GM21390 (cell line): ENCODE measurements at regions not wholly inside any gene's neighbourhood (a gene's known extent, or its start where the extent isn't known, plus 50 kb on each side); places are given as distances from the start of the nearest gene placed in this dataset.

Experiments
- ATAC-seq: cut with Tn5 transposase; IDR thresholded peaks from one replicate; pipeline ENCODE4 v1.9.1; 2021; ENCODE audit not compliant: unreplicated experiment

- no peak for ATAC-seq
Measured at GRCh38 chr4:22336822-22337221, 179.0 kb downstream of the ADGRA3 start.

GRCh38 chr4:22334155-22334554, 181.7 kb downstream of the ADGRA3 start:
- no peak for ATAC-seq

- ATAC-seq = no peak
Measured at GRCh38 chr4:22324422-22324821, 191.4 kb downstream of the ADGRA3 start.

- ATAC-seq = no peak
Measured at GRCh38 chr4:22323691-22324090, 192.2 kb downstream of the ADGRA3 start.

GRCh38 chr4:22322996-22323395, 192.9 kb downstream of the ADGRA3 start:
- no peak for ATAC-seq

GRCh38 chr4:22315628-22316027, 200.2 kb downstream of the ADGRA3 start:
- no peak for ATAC-seq

GRCh38 chr4:22313976-22314375, 201.9 kb downstream of the ADGRA3 start:
- ATAC-seq = no peak

- no peak for ATAC-seq
Measured at GRCh38 chr4:22312113-22312512, 203.8 kb downstream of the ADGRA3 start.

GRCh38 chr4:22301253-22301652, 214.6 kb downstream of the ADGRA3 start:
- no peak for ATAC-seq

GRCh38 chr4:22299678-22300077, 216.2 kb downstream of the ADGRA3 start:
- ATAC-seq = no peak

- no peak for ATAC-seq
Measured at GRCh38 chr4:22287631-22288030, 228.2 kb downstream of the ADGRA3 start.

GRCh38 chr4:22268350-22269025, 247.4 kb downstream of the ADGRA3 start:
- ATAC-seq = no peak

- ATAC-seq = no peak
Measured at GRCh38 chr4:22264261-22264660, 251.6 kb downstream of the ADGRA3 start.

GRCh38 chr4:22253431-22253830, 262.4 kb downstream of the ADGRA3 start:
- ATAC-seq = no peak

GRCh38 chr4:22246847-22247246, 269.0 kb downstream of the ADGRA3 start:
- no peak for ATAC-seq

- no peak for ATAC-seq
Measured at GRCh38 chr4:22245294-22245693, 270.6 kb downstream of the ADGRA3 start.

- no peak for ATAC-seq
Measured at GRCh38 chr4:22241415-22241814, 274.5 kb downstream of the ADGRA3 start.

- no peak for ATAC-seq
Measured at GRCh38 chr4:22240814-22241213, 275.1 kb downstream of the ADGRA3 start.

- no peak for ATAC-seq
Measured at GRCh38 chr4:22238742-22239141, 277.1 kb downstream of the ADGRA3 start.

- ATAC-seq = no peak
Measured at GRCh38 chr4:22237846-22238494, 277.9 kb downstream of the ADGRA3 start.

- ATAC-seq = no peak
Measured at GRCh38 chr4:22237155-22237751, 278.6 kb downstream of the ADGRA3 start.

- no peak for ATAC-seq
Measured at GRCh38 chr4:22235698-22236097, 280.2 kb downstream of the ADGRA3 start.
